ENCODE measurements at regions not wholly inside any gene's neighbourhood (a gene's known extent, or its start where the extent isn't known, plus 50 kb on each side); places are given as distances from the start of the nearest gene placed in this dataset.

DNA sequence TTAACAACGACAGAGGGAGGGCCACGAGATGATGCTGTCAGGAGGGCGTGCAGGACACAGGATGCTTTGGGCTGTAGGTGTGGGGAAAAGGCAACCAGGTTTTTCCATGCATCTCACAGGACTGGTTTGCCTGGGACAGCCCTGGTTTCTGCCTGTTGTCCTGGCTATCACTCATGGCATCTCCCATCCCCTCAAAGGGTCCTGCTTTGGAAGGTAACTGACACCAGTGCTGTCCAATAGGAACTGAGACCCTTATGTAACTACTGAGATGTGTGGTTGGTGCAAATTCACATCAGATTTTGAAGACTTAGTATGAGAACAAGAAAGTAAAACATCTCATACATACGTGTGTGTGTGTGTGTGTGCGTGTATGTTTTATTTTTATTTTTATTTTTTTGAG is 144.2 kb downstream of the URI1 start:
- Histone ChIP-seq H3K9me2 (replicated peaks; ENCODE audit: insufficient read depth, low read length) (no peaks in the 10 kb centered on the region), H3F3A (ENCODE audit: insufficient read depth, low read length) (no peaks in the 10 kb centered on the region), H3K79me2 (ENCODE audit: low read length) (no peaks in the 10 kb centered on the region), H3K9ac (ENCODE audit: low read length) (no peak overlapping the region), H3K9me3 (replicated peaks; ENCODE audit: insufficient read depth, low read length) (no peaks in the 10 kb centered on the region), H3K4me2 (ENCODE audit: low read depth, low read length) (no peak overlapping the region), H3K27me3 (replicated peaks; ENCODE audit: insufficient read depth, low read length) (peaks cover 91% of the 10 kb centered on the region), H3K36me3 (replicated peaks; ENCODE audit: insufficient read depth, low read length) (no peaks in the 10 kb centered on the region), H4K20me1 (ENCODE audit: insufficient read depth, low read length) (no peaks in the 10 kb centered on the region), H3K4me3 (ENCODE audit: low read length) (no peak overlapping the region), H3K27ac (ENCODE audit: low read length) (no peak overlapping the region), H3K4me1 (ENCODE audit: low read length) (no peaks in the 10 kb centered on the region), H2AFZ (ENCODE audit: low read length) (no peak overlapping the region)
- TF ChIP-seq CTCF (IDR thresholded peaks at IDR 0.05; ENCODE audit: low read length) (no peak), EZH2phosphoT487 (IDR thresholded peaks at IDR 0.05; ENCODE audit: low read length) (no peak), EZH2 (optimal IDR thresholded peaks at IDR 0.05; ENCODE audit: low read depth, low read length) (no peak)
- DNase-seq, result no peak

- Histone ChIP-seq H3K9me3 (replicated peaks; ENCODE audit: insufficient read depth, low read length) (no peaks in the 10 kb centered on the region), H4K20me1 (ENCODE audit: insufficient read depth, low read length) (no peaks in the 10 kb centered on the region), H3K9ac (ENCODE audit: low read length) (no peak overlapping the region), H3K36me3 (replicated peaks; ENCODE audit: insufficient read depth, low read length) (no peaks in the 10 kb centered on the region), H3K9me2 (replicated peaks; ENCODE audit: insufficient read depth, low read length) (no peaks in the 10 kb centered on the region), H3K27me3 (replicated peaks; ENCODE audit: insufficient read depth, low read length) (peaks cover 89% of the 10 kb centered on the region), H3K4me3 (ENCODE audit: low read length) (no peak overlapping the region), H2AFZ (ENCODE audit: low read length) (no peak overlapping the region), H3K4me1 (ENCODE audit: low read length) (no peaks in the 10 kb centered on the region), H3K4me2 (ENCODE audit: low read depth, low read length) (no peak overlapping the region), H3K79me2 (ENCODE audit: low read length) (no peaks in the 10 kb centered on the region), H3F3A (ENCODE audit: insufficient read depth, low read length) (no peaks in the 10 kb centered on the region), H3K27ac (ENCODE audit: low read length) (no peak overlapping the region)
- no peak for DNase-seq
- TF ChIP-seq EZH2 (optimal IDR thresholded peaks at IDR 0.05; ENCODE audit: low read depth, low read length) (no peak), EZH2phosphoT487 (IDR thresholded peaks at IDR 0.05; ENCODE audit: low read length) (no peak), CTCF (IDR thresholded peaks at IDR 0.05; ENCODE audit: low read length) (no peak)
These were observed 144.9 kb downstream of the URI1 start for GRCh38 chr19:30086916-30087315.

- no peak overlapping the region for H3K27ac ChIP-seq (ENCODE audit: low read length)
- H2AFZ ChIP-seq (ENCODE audit: low read length), result no peak overlapping the region
- H4K20me1 ChIP-seq (ENCODE audit: insufficient read depth, low read length), result no peaks in the 10 kb centered on the region
- H3K4me2 ChIP-seq (ENCODE audit: low read depth, low read length), result no peak overlapping the region
- H3K4me3 ChIP-seq (ENCODE audit: low read length), result no peak overlapping the region
- DNase-seq, result no peak
- no peaks in the 10 kb centered on the region for H3K36me3 ChIP-seq (replicated peaks; ENCODE audit: insufficient read depth, low read length)
- no peak overlapping the region for H3K9ac ChIP-seq (ENCODE audit: low read length)
- no peaks in the 10 kb centered on the region for H3K4me1 ChIP-seq (ENCODE audit: low read length)
- no peaks in the 10 kb centered on the region for H3K9me3 ChIP-seq (replicated peaks; ENCODE audit: insufficient read depth, low read length)
- H3K9me2 ChIP-seq (replicated peaks; ENCODE audit: insufficient read depth, low read length), result no peaks in the 10 kb centered on the region
- TF ChIP-seq EZH2phosphoT487 (IDR thresholded peaks at IDR 0.05; ENCODE audit: low read length) (no peak), CTCF (IDR thresholded peaks at IDR 0.05; ENCODE audit: low read length) (no peak), EZH2 (optimal IDR thresholded peaks at IDR 0.05; ENCODE audit: low read depth, low read length) (no peak)
- H3F3A ChIP-seq (ENCODE audit: insufficient read depth, low read length), result no peaks in the 10 kb centered on the region
- peaks cover 89% of the 10 kb centered on the region for H3K27me3 ChIP-seq (replicated peaks; ENCODE audit: insufficient read depth, low read length)
- H3K79me2 ChIP-seq (ENCODE audit: low read length), result no peaks in the 10 kb centered on the region
These were observed 145.5 kb downstream of the URI1 start for GRCh38 chr19:30087381-30088138.

Data from MM.1S (cell line).